K562 (cell line): ENCODE measurements at regions not wholly inside any gene's neighbourhood (a gene's known extent, or its start where the extent isn't known, plus 50 kb on each side); places are given as distances from the start of the nearest gene placed in this dataset.

ENCODE experiments used
- ATAC-seq: fragments of 200-7000 bp; cut with Tn5 transposase; 3 replicates; pipeline ENCODE4 v1.9.1; 2020; ENCODE audit warnings: moderate library complexity
- BruUV-seq: library from RNA; stranded (reverse); fragments of 400-500 nt; replicated peaks from 2 replicates; lab custom pipeline; 2021; lab: Mats Ljungman, UMichigan
- CTCF ChIA-PET: fragments of 300-600 bp; formaldehyde crosslinking; extraction: SDS; loops from one replicate; lab custom pipeline; 2021; ENCODE audit warnings: low intra/inter-chr PET ratio; lab: Yijun Ruan, JAX
- POLR2A ChIA-PET: fragments of 300-600, 350-650 bp; sonication (Branson Sonifier 250); formaldehyde crosslinking; extraction: SDS; loops from one replicate; lab custom pipeline; 2021; ENCODE audit warnings: antibody characterized with exemption, inconsistent platforms; lab: Yijun Ruan, JAX
- DNase-seq, 4 experiments: peaks; one replicate each; pipeline versions ENCODE4 v3.0.0 to v3.0.0-alpha.2; 2011 to 2018; ENCODE audit warnings: low spot score in 3 of 4, mixed read lengths in 3 of 4; ENCODE audit errors: extremely low read depth in 1 of 4
- FAIRE-seq: peaks from 2 replicates; lab custom pipeline; 2011; peaks lifted over from hg19 to GRCh38; lab: Jason Lieb, UNC
- H2AFZ ChIP-seq: 2 replicates; pipeline ENCODE4 v1.6.0; 2011; ENCODE audit warnings: low read depth, low read length, control low read depth, inconsistent platforms
- H3K27ac ChIP-seq: fragments of 200-600 bp; 3 replicates; pipeline ENCODE4 v1.8.0; 2011; ENCODE audit warnings: low read depth, mild to moderate bottlenecking, control low read depth, inconsistent platforms, low read length, moderate library complexity, mixed read lengths; ENCODE audit errors: extremely low read depth
- H3K27me3 ChIP-seq, 2 experiments: fragments of 300-600 bp in 1 of 2; 2 replicates in 1 of 2; 3 replicates in 1 of 2; pipeline versions ENCODE4 v1.6.0 to v1.8.0; 2011; ENCODE audit warnings: inconsistent platforms in 2 of 2, low read length in 2 of 2, mild to moderate bottlenecking in 1 of 2, mixed read lengths in 1 of 2, moderate library complexity in 1 of 2; ENCODE audit not compliant: control insufficient read depth in 2 of 2, insufficient read depth in 2 of 2
- H3K36me3 ChIP-seq: fragments of 300-600 bp; 3 replicates; pipeline ENCODE4 v1.8.0; 2011; ENCODE audit warnings: mild to moderate bottlenecking, low read length, inconsistent platforms; ENCODE audit not compliant: control insufficient read depth, insufficient read depth
- H3K4me1 ChIP-seq, 2 experiments: fragments of 200-600 bp in 1 of 2; replicated peaks in 1 of 2; 2 replicates in 1 of 2; 3 replicates in 1 of 2; pipeline versions ENCODE4 v1.5.1 to v1.8.0; 2011; ENCODE audit warnings: inconsistent platforms in 2 of 2, low read length in 2 of 2, mild to moderate bottlenecking in 1 of 2, mixed read lengths in 1 of 2, moderate library complexity in 1 of 2; ENCODE audit not compliant: control insufficient read depth in 2 of 2, insufficient read depth in 2 of 2
- H3K4me2 ChIP-seq: 2 replicates; pipeline ENCODE4 v1.6.1; 2011; ENCODE audit warnings: low read length, control low read depth, inconsistent platforms, mixed read lengths; ENCODE audit not compliant: insufficient read depth
- H3K4me3 ChIP-seq: fragments of 200-600 bp; sonication (generic), shearing (Covaris generic); 2 replicates; pipeline ENCODE4 v1.5.1; 2016; ENCODE audit warnings: control low read depth, inconsistent platforms
- H3K79me2 ChIP-seq: fragments of 200-600 bp; 3 replicates; pipeline ENCODE4 v1.8.0; 2011; ENCODE audit warnings: low read length, inconsistent platforms; ENCODE audit not compliant: control insufficient read depth, insufficient read depth
- H3K9ac ChIP-seq, 2 experiments: 2 replicates each; pipeline versions ENCODE4 v1.6.0 to v1.6.1; 2011; ENCODE audit warnings: low read depth in 2 of 2, low read length in 2 of 2, control low read depth in 1 of 2, inconsistent platforms in 1 of 2, mild to moderate bottlenecking in 1 of 2, mixed read lengths in 1 of 2; ENCODE audit not compliant: insufficient read depth in 1 of 2
- H3K9me1 ChIP-seq: one replicate; pipeline ENCODE4 v1.6.0; 2011; ENCODE audit warnings: inconsistent platforms, mild to moderate bottlenecking, low read length, moderate library complexity; ENCODE audit not compliant: control insufficient read depth, insufficient read depth
- H3K9me3 ChIP-seq: replicated peaks from 2 replicates; pipeline ENCODE4 v1.5.1; 2011; ENCODE audit warnings: low read depth, low read length, inconsistent platforms; ENCODE audit not compliant: control insufficient read depth, insufficient read depth
- H4K20me1 ChIP-seq: replicated peaks from 2 replicates; pipeline ENCODE4 v1.6.1; 2011; ENCODE audit warnings: low read length, inconsistent platforms, mixed read lengths; ENCODE audit not compliant: control insufficient read depth, insufficient read depth
- ADNP ChIP-seq: fragments of 200-800 bp; sonication (Bioruptor generic); IDR thresholded peaks from 2 replicates; pipeline ENCODE4 v1.6.1; 2016; ENCODE audit warnings: missing genetic modification characterization, missing compliant biosample characterization
- ELF4 ChIP-seq: fragments of 450-650 bp; formaldehyde crosslinking; IDR thresholded peaks from 2 replicates; pipeline ENCODE4 v1.4.0; 2022; ENCODE audit warnings: missing genetic modification characterization
- EZH2 ChIP-seq: IDR thresholded peaks from 2 replicates; pipeline ENCODE4 v1.6.1; 2012; ENCODE audit warnings: low read depth, mild to moderate bottlenecking, inconsistent platforms, low read length, borderline replicate concordance
- HNRNPK ChIP-seq: fragments of 200-400 bp; formaldehyde crosslinking; IDR thresholded peaks from one replicate; pipeline ENCODE4 v1.6.1; 2018; ENCODE audit warnings: mild to moderate bottlenecking, low read depth, low read length; ENCODE audit not compliant: poor library complexity, severe bottlenecking
- NRF1 ChIP-seq, 2 experiments: fragments of 450-650 bp; IDR thresholded peaks in 1 of 2; conservative IDR thresholded peaks in 1 of 2; 2 replicates each; pipeline ENCODE4 v1.6.1; 2014; ENCODE audit warnings: mild to moderate bottlenecking in 2 of 2
- SLC30A9 ChIP-seq: fragments of 250-450 bp; sonication (Bioruptor Pico); IDR thresholded peaks from 2 replicates; pipeline ENCODE4 v1.8.0; 2022; ENCODE audit warnings: mild to moderate bottlenecking, moderate library complexity
- TCF7L2 ChIP-seq: fragments of 150-350 bp; IDR thresholded peaks from 2 replicates; pipeline ENCODE4 v1.6.1; 2016; ENCODE audit warnings: low read depth, mild to moderate bottlenecking, low read length, moderate library complexity
- ZNF140 ChIP-seq: fragments of 250-450 bp; sonication (Bioruptor Pico); IDR thresholded peaks from 2 replicates; pipeline ENCODE4 v1.8.0; 2021; ENCODE audit warnings: moderate library complexity, mild to moderate bottlenecking, inconsistent platforms
- WGBS: fragments of 100-300 bp; shearing (Covaris generic); methylation state at CpG from one replicate; pipeline ENCODE4 v1.1.6; 2016; ENCODE audit warnings: low coverage, mixed read lengths; ENCODE audit not compliant: insufficient coverage; ENCODE audit errors: missing lambda C conversion rate; 5-methylcytosine and 5-hydroxymethylcytosine counted together
- in situ Hi-C: fragments of 300-500 bp; cut with MboI; formaldehyde crosslinking; loops from 4 replicates; pipeline ENCODE4 v1.15.0; 2018; ENCODE audit warnings: inconsistent platforms, mixed read lengths
- intact Hi-C: fragments of 100-400 bp; cut with micrococcal nuclease; formaldehyde crosslinking; loops from 2 replicates; pipeline ENCODE4 v1.14.2; 2022
- TF ChIP-seq, protein P1 (sequence below): sonication (generic); formaldehyde crosslinking; IDR thresholded peaks from 2 replicates; pipeline ENCODE4 v1.8.0; 2022; ENCODE audit warnings: mild to moderate bottlenecking, missing genetic modification reagents
- TF ChIP-seq, protein P2 (sequence below): fragments of 250-450 bp; sonication (Bioruptor Pico); IDR thresholded peaks from 2 replicates; pipeline ENCODE4 v1.8.0; 2022; ENCODE audit warnings: moderate library complexity, mild to moderate bottlenecking, inconsistent platforms

DNA sequence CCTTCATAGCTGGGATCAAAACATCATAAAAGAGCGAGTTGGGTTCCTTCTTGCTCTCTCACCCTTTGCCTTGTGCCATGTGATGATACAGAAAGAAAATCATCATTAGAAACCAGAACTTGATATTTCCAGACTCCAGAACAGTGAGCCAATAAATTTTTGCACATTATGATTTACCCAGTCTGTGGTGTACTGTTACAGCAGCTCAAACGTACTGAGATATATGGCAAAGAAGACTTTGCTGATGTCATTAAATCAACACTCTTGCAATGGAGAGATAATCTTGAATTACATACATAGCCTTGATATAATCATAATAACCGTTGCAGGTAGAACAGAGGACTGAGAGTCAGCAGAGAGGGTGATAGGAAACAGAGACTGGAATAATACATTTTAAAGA is 1271.6 kb downstream of the CDH12 start:
- Histone ChIP-seq H3K9ac (no peak overlapping the region), H3K4me1 (no peaks in the 10 kb centered on the region), H2AFZ (no peak overlapping the region), H3K9me3 (no peaks in the 10 kb centered on the region), H3K4me3 (no peak overlapping the region), H3K27ac (no peak overlapping the region), H3K36me3 (no peaks in the 10 kb centered on the region), H3K4me2 (no peak overlapping the region), H4K20me1 (no peaks in the 10 kb centered on the region), H3K9me1 (no peaks in the 10 kb centered on the region), H3K79me2 (no peaks in the 10 kb centered on the region), H3K27me3 (no peaks in the 10 kb centered on the region)
- POLR2A ChIA-PET: no interaction called here
- in situ Hi-C loops: no loop called here
- WGBS: 0% methylated on average over 3 of the region's 3 CpGs
- no peak for TF ChIP-seq ADNP (tag)
- no peak for TF ChIP-seq ZNF140
- TF ChIP-seq, protein P1, sequence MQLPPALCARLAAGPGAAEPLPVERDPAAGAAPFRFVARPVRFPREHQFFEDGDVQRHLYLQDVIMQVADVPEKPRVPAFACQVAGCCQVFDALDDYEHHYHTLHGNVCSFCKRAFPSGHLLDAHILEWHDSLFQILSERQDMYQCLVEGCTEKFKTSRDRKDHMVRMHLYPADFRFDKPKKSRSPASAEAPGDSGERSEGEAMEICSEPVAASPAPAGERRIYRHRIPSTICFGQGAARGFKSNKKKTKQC (CRISPR knock-in tag): no peak
- TF ChIP-seq, protein P2, sequence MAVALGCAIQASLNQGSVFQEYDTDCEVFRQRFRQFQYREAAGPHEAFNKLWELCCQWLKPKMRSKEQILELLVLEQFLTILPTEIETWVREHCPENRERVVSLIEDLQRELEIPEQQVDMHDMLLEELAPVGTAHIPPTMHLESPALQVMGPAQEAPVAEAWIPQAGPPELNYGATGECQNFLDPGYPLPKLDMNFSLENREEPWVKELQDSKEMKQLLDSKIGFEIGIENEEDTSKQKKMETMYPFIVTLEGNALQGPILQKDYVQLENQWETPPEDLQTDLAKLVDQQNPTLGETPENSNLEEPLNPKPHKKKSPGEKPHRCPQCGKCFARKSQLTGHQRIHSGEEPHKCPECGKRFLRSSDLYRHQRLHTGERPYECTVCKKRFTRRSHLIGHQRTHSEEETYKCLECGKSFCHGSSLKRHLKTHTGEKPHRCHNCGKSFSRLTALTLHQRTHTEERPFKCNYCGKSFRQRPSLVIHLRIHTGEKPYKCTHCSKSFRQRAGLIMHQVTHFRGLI (CRISPR knock-in tag): no peak
- DNase-seq (no peak), FAIRE-seq (no peak), ATAC-seq (no peak)
- CTCF ChIA-PET: no interaction called here
- BruUV-seq: no TSS peak
- intact Hi-C loops: no loop called here

DNA sequence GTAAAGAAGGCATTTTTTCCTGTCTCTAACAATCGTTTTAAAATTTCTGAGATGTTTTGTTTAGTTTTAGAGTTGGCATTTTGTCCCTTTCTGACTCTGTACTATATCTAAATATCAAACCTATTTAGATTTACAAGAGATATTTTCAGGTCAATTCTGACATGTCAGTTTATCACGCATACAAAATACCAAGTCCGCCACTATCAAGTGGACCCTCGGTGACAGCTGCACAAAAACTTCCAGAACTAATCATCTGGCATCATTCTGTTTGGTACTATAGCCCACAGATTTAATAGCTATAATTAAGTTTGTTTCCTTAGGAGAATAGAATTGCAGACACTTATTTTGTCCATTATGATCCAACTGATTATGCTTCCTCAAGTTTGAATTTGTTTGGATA is 1278.2 kb downstream of the CDH12 start:
- ChIA-PET POLR2A (no interaction called here), CTCF (no interaction called here)
- Histone ChIP-seq H3K4me2 (no peak overlapping the region), H3K4me3 (no peak overlapping the region), H3K9me3 (no peaks in the 10 kb centered on the region), H3K36me3 (no peaks in the 10 kb centered on the region), H3K9me1 (no peaks in the 10 kb centered on the region), H4K20me1 (no peaks in the 10 kb centered on the region), H3K79me2 (no peaks in the 10 kb centered on the region), H3K4me1 (no peaks in the 10 kb centered on the region), H3K27ac (no peak overlapping the region), H3K27me3 (no peaks in the 10 kb centered on the region), H3K9ac (no peak overlapping the region), H2AFZ (no peak overlapping the region)
- TF ChIP-seq TCF7L2: no peak
- no peak for TF ChIP-seq NRF1 (conservative IDR thresholded peaks at IDR 0.05 in 1 of 2, IDR thresholded peaks at IDR 0.05 in 1 of 2)
- TF ChIP-seq EZH2: no peak
- no peak for TF ChIP-seq SLC30A9
- no peak for TF ChIP-seq HNRNPK
- TF ChIP-seq ELF4 (CRISPR knock-in tag): no peak
- 0% methylated on average over 4 of the region's 4 CpGs for WGBS
- ATAC-seq (no peak), FAIRE-seq (no peak), DNase-seq (no peak)
- in situ Hi-C loops (no loop called here), intact Hi-C loops (no loop called here)
- BruUV-seq: no TSS peak
